ENCODE measurements at regions not wholly inside any gene's neighbourhood (a gene's known extent, or its start where the extent isn't known, plus 50 kb on each side); places are given as distances from the start of the nearest gene placed in this dataset.

DNA sequence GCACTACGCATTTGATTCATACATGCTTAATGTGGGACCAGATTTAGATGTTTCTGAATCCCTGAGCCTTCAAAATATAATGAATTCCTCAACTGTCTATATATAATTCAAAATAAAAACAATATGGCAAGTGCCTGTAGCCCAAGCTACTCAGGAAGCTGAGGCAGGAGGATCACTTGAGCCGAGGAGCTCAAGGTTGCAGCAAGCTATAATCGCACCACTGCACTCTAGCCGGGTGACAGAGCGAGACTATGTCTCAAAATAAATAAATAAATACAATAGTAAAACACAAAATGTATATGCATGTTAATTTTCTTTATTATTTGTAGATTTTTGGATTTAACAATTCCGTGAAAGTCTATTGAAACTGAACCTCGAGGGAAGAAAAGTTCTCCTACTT lies 50.6 kb upstream of the IRX6 start:
- ChIA-PET CTCF (no interaction called here), POLR2A (no interaction called here)
- ATAC-seq (ENCODE audit: low read depth) = no peak
- no peaks in the 10 kb centered on the region for H3K27me3 ChIP-seq (replicated peaks in 1 of 4; ENCODE audit: control extremely low read depth in 1 of 4, control insufficient read depth in 3 of 4, insufficient read depth in 4 of 4, low read length in 3 of 4)
- H4K20me1 ChIP-seq (ENCODE audit: control insufficient read depth, insufficient read depth, low read length, poor library complexity, severe bottlenecking) = no peaks in the 10 kb centered on the region
- no peak for DNase-seq
- Mint-ChIP-seq H3K4me1 (no peaks in the 10 kb centered on the region), H3K4me3 (no peak overlapping the region), H3K27ac (no peak overlapping the region), H3K9me3 (ENCODE audit: insufficient read depth) (no peaks in the 10 kb centered on the region), H3K27me3 (peaks cover 4% of the 10 kb centered on the region)
- intact Hi-C loops (cut with micrococcal nuclease) = no loop called here
- H3K36me3 ChIP-seq (replicated peaks in 1 of 2; ENCODE audit: control extremely low read depth in 1 of 2, control insufficient read depth in 1 of 2, extremely low read depth in 1 of 2, insufficient read depth in 2 of 2, low read length in 1 of 2) = no peaks in the 10 kb centered on the region
- H2AFZ ChIP-seq (ENCODE audit: insufficient read depth, low read depth, low read length, poor library complexity, severe bottlenecking) = no peak overlapping the region
- H3K4me2 ChIP-seq (replicated peaks; ENCODE audit: low read depth, low read length, poor library complexity, severe bottlenecking) = no peak overlapping the region
- no peak overlapping the region for H3K9ac ChIP-seq (ENCODE audit: low read length)
- H3K9me3 ChIP-seq (ENCODE audit: control extremely low read depth in 1 of 3, control insufficient read depth in 2 of 3, insufficient read depth in 1 of 3, low read length in 2 of 3) = peaks cover 0 to 2% (median 0%) of the 10 kb centered on the region in 3 donors
- TF ChIP-seq EZH2 (IDR thresholded peaks at IDR 0.05; ENCODE audit: borderline replicate concordance, insufficient read depth, low read depth, low read length, poor library complexity, severe bottlenecking) (no peak), CTCF (IDR thresholded peaks at IDR 0.05) (no peak)
- H3K4me3 ChIP-seq (ENCODE audit: control extremely low read depth in 1 of 5, extremely low read depth in 1 of 5, insufficient read depth in 1 of 5, low read depth in 2 of 5, low read length in 4 of 5) = no peak overlapping the region
- no peaks in the 10 kb centered on the region for H3K4me1 ChIP-seq (ENCODE audit: control insufficient read depth in 2 of 2, insufficient read depth in 2 of 2, low read length in 2 of 2)
- H3K79me2 ChIP-seq (ENCODE audit: control insufficient read depth, insufficient read depth, low read length) = no peaks in the 10 kb centered on the region
- WGBS (ENCODE audit: insufficient coverage) = no CpG with 5 or more reads among the region's 7 CpGs
- no peak overlapping the region for H3K27ac ChIP-seq (ENCODE audit: low read length in 2 of 2)

GRCh38 chr16:55273959-55274358 lies 50.0 kb upstream of the IRX6 start:
- no peaks in the 10 kb centered on the region for H3K27me3 ChIP-seq (replicated peaks in 1 of 4; ENCODE audit: control extremely low read depth in 1 of 4, control insufficient read depth in 3 of 4, insufficient read depth in 4 of 4, low read length in 3 of 4)
- H3K9me3 ChIP-seq (ENCODE audit: control extremely low read depth in 1 of 3, control insufficient read depth in 2 of 3, insufficient read depth in 1 of 3, low read length in 2 of 3) = peaks cover 0 to 2% (median 0%) of the 10 kb centered on the region in 3 donors
- CTCF ChIA-PET = no interaction called here

More at GRCh38 chr16:55273959-55274358, 50.0 kb upstream of the IRX6 start:
- no peak for DNase-seq
- Histone ChIP-seq H4K20me1 (ENCODE audit: control insufficient read depth, insufficient read depth, low read length, poor library complexity, severe bottlenecking) (no peaks in the 10 kb centered on the region), H2AFZ (ENCODE audit: insufficient read depth, low read depth, low read length, poor library complexity, severe bottlenecking) (no peak overlapping the region), H3K9ac (ENCODE audit: low read length) (no peak overlapping the region), H3K27ac (ENCODE audit: low read length in 2 of 2) (no peak overlapping the region), H3K4me2 (replicated peaks; ENCODE audit: low read depth, low read length, poor library complexity, severe bottlenecking) (no peak overlapping the region), H3K4me3 (ENCODE audit: control extremely low read depth in 1 of 5, extremely low read depth in 1 of 5, insufficient read depth in 1 of 5, low read depth in 2 of 5, low read length in 4 of 5) (no peak overlapping the region), H3K4me1 (ENCODE audit: control insufficient read depth in 2 of 2, insufficient read depth in 2 of 2, low read length in 2 of 2) (no peaks in the 10 kb centered on the region), H3K36me3 (replicated peaks in 1 of 2; ENCODE audit: control extremely low read depth in 1 of 2, control insufficient read depth in 1 of 2, extremely low read depth in 1 of 2, insufficient read depth in 2 of 2, low read length in 1 of 2) (no peaks in the 10 kb centered on the region), H3K79me2 (ENCODE audit: control insufficient read depth, insufficient read depth, low read length) (no peaks in the 10 kb centered on the region)
- POLR2A ChIA-PET = no interaction called here
- intact Hi-C loops (cut with micrococcal nuclease) = no loop called here
- H3K4me3 Mint-ChIP-seq = no peak overlapping the region
- no peaks in the 10 kb centered on the region for H3K4me1 Mint-ChIP-seq
- ATAC-seq (ENCODE audit: low read depth) = no peak
- no peaks in the 10 kb centered on the region for H3K9me3 Mint-ChIP-seq (ENCODE audit: insufficient read depth)
- 74% methylated on average over 5 of the region's 5 CpGs for WGBS (ENCODE audit: insufficient coverage)
- peaks cover 4% of the 10 kb centered on the region for H3K27me3 Mint-ChIP-seq
- H3K27ac Mint-ChIP-seq = no peak overlapping the region
- no peak for TF ChIP-seq EZH2 (IDR thresholded peaks at IDR 0.05; ENCODE audit: borderline replicate concordance, insufficient read depth, low read depth, low read length, poor library complexity, severe bottlenecking)
- no peak for TF ChIP-seq CTCF (IDR thresholded peaks at IDR 0.05)
